GM18951 (cell line): ENCODE measurements at regions not wholly inside any gene's neighbourhood (a gene's known extent, or its start where the extent isn't known, plus 50 kb on each side); places are given as distances from the start of the nearest gene placed in this dataset.
"Not testable (repeated sequence)": the region's sequence is repeated elsewhere in the genome, so short reads cannot be mapped to it uniquely, and the experiment has no call there.

ENCODE experiments used
- POLR2A ChIP-seq: IDR thresholded peaks from 4 replicates; pipeline ENCODE4 v1.6.1; 2011; ENCODE audit warnings: mild to moderate bottlenecking; ENCODE audit not compliant: insufficient read length, insufficient read depth; ENCODE audit errors: extremely low read depth
- in situ Hi-C: fragments of 300-500 bp; cut with MboI; formaldehyde crosslinking; loops from one replicate; pipeline ENCODE4 v1.12.0; 2022; ENCODE audit warnings: low sequenced_read_pairs, mixed read lengths, inconsistent platforms; ENCODE audit not compliant: unreplicated experiment

GRCh38 chr2:146386096-146386495 lies 1458.7 kb upstream of the ACVR2A start:
- no peak for TF ChIP-seq POLR2A
- in situ Hi-C loops, result no loop called here

- in situ Hi-C loops, result no loop called here
- TF ChIP-seq POLR2A, result no peak
These were observed 1459.8 kb upstream of the ACVR2A start for GRCh38 chr2:146385031-146385430.

GRCh38 chr2:146376511-146377064 lies 1468.2 kb upstream of the ACVR2A start:
- in situ Hi-C loops, result no loop called here
- TF ChIP-seq POLR2A, result no peak

GRCh38 chr2:146374505-146374904 lies 1470.3 kb upstream of the ACVR2A start:
- no peak for TF ChIP-seq POLR2A
- in situ Hi-C loops, result no loop called here

- in situ Hi-C loops, result not testable (repeated sequence)
These were observed 1473.5 kb upstream of the ACVR2A start for GRCh38 chr2:146371364-146371763.

GRCh38 chr2:146370826-146371225 lies 1474.0 kb upstream of the ACVR2A start:
- in situ Hi-C loops, result no loop called here
- no peak for TF ChIP-seq POLR2A

- no peak for TF ChIP-seq POLR2A
- in situ Hi-C loops, result no loop called here
These were observed 1478.6 kb upstream of the ACVR2A start for GRCh38 chr2:146366276-146366675.

- in situ Hi-C loops, result no loop called here
- TF ChIP-seq POLR2A, result no peak
These were observed 1479.8 kb upstream of the ACVR2A start for GRCh38 chr2:146365041-146365440.

- in situ Hi-C loops, result no loop called here
- TF ChIP-seq POLR2A, result no peak
These were observed 1481.1 kb upstream of the ACVR2A start for GRCh38 chr2:146363731-146364130.

GRCh38 chr2:146351689-146352088 lies 1493.1 kb upstream of the ACVR2A start:
- TF ChIP-seq POLR2A, result no peak
- in situ Hi-C loops, result no loop called here

GRCh38 chr2:146349334-146349733 lies 1495.5 kb upstream of the ACVR2A start:
- in situ Hi-C loops, result no loop called here
- no peak for TF ChIP-seq POLR2A

- in situ Hi-C loops, result no loop called here
- no peak for TF ChIP-seq POLR2A
These were observed 1519.9 kb upstream of the ACVR2A start for GRCh38 chr2:146324951-146325350.

GRCh38 chr2:146323564-146323963 lies 1521.3 kb upstream of the ACVR2A start:
- in situ Hi-C loops, result no loop called here
- no peak for TF ChIP-seq POLR2A

GRCh38 chr2:146321175-146321574 lies 1523.7 kb upstream of the ACVR2A start:
- no peak for TF ChIP-seq POLR2A
- in situ Hi-C loops, result no loop called here

- TF ChIP-seq POLR2A, result no peak
- in situ Hi-C loops, result no loop called here
These were observed 1526.9 kb upstream of the ACVR2A start for GRCh38 chr2:146317959-146318358.

- in situ Hi-C loops, result no loop called here
- TF ChIP-seq POLR2A, result no peak
These were observed 1531.9 kb upstream of the ACVR2A start for GRCh38 chr2:146312899-146313298.

- TF ChIP-seq POLR2A, result no peak
- in situ Hi-C loops, result no loop called here
These were observed 1539.7 kb upstream of the ACVR2A start for GRCh38 chr2:146305164-146305563.
